Tibial nerve (tissue), 4 donors: ENCODE measurements at regions not wholly inside any gene's neighbourhood (a gene's known extent, or its start where the extent isn't known, plus 50 kb on each side); places are given as distances from the start of the nearest gene placed in this dataset.

ENCODE experiments used
- DNase-seq, 2 donors: peaks; one replicate each; pipeline ENCODE4 v3.0.0-alpha.2; 2019; ENCODE audit warnings: low spot score in 2 of 2
- H3K27ac ChIP-seq, 4 donors: fragments of 200-600 bp; sonication (generic) in 3 of 4; one replicate each; pipeline ENCODE4 v1.5.1; 2017 to 2019; ENCODE audit warnings: mild to moderate bottlenecking in 1 of 4
- H3K27me3 ChIP-seq, 2 donors: fragments of 200-600 bp; sonication (generic) in 1 of 2; one replicate each; pipeline versions ENCODE4 v1.5.1 to v1.6.0; 2017 to 2019
- H3K36me3 ChIP-seq, 3 donors: fragments of 200-600 bp; sonication (generic); one replicate each; pipeline ENCODE4 v1.5.1; 2018 to 2019
- H3K4me1 ChIP-seq, 4 donors: fragments of 200-600 bp; sonication (generic) in 3 of 4; one replicate each; pipeline ENCODE4 v1.5.1; 2017 to 2019
- H3K4me3 ChIP-seq, 4 donors: fragments of 200-600 bp; sonication (generic) in 3 of 4; one replicate each; pipeline ENCODE4 v1.5.1; 2017 to 2019; ENCODE audit warnings: mild to moderate bottlenecking in 1 of 4, moderate library complexity in 1 of 4
- H3K9me3 ChIP-seq, 4 donors: fragments of 200-600 bp; sonication (generic) in 3 of 4; one replicate each; pipeline ENCODE4 v1.5.1; 2017 to 2019
- EP300 ChIP-seq, 2 donors: sonication (generic); formaldehyde crosslinking; IDR thresholded peaks; one replicate each; pipeline ENCODE4 v1.6.1; 2017; ENCODE audit warnings: antibody characterized with exemption in 2 of 2, mild to moderate bottlenecking in 1 of 2
- POLR2A ChIP-seq, 2 donors: fragments of 450-650 bp; IDR thresholded peaks; one replicate each; pipeline ENCODE4 v1.6.1; 2017; ENCODE audit warnings: antibody characterized with exemption in 2 of 2, mild to moderate bottlenecking in 2 of 2, moderate library complexity in 2 of 2
- WGBS, 2 donors: methylation state at CpG; one replicate each; pipeline ENCODE4 v1.1.5; 2018; 5-methylcytosine and 5-hydroxymethylcytosine counted together
- TF ChIP-seq, protein P1 (sequence below), 5 experiments: fragments of 200-600 bp in 3 of 5; fragments of 450-650 bp in 2 of 5; sonication (generic) in 3 of 5; IDR thresholded peaks; one replicate each; pipeline ENCODE4 v1.5.1; 2016 to 2019; ENCODE audit warnings: antibody characterized with exemption in 5 of 5, mild to moderate bottlenecking in 3 of 5, moderate library complexity in 2 of 5

DNA sequence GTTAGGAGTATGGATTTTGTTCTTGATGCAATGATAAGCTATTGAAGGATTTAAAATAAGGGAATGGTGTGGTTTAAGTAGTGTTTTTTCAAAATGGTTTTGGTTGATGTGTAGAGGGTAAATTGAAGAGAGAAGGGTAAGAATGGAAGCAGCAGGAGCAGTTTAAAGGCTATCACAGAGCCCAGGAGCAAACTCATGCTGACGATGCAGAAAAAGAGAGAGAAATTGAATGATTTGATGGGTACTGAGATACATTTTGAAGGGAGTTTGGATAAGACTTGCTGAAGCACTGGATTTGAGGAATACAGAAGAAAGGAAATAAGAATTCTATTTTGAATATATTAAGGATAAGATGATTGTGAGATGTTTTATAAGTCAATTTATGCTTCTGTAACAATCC, 300.8 kb upstream of the LYPLAL1 start:
- TF ChIP-seq POLR2A (IDR thresholded peaks at IDR 0.05), result no peak
- TF ChIP-seq, protein P1, sequence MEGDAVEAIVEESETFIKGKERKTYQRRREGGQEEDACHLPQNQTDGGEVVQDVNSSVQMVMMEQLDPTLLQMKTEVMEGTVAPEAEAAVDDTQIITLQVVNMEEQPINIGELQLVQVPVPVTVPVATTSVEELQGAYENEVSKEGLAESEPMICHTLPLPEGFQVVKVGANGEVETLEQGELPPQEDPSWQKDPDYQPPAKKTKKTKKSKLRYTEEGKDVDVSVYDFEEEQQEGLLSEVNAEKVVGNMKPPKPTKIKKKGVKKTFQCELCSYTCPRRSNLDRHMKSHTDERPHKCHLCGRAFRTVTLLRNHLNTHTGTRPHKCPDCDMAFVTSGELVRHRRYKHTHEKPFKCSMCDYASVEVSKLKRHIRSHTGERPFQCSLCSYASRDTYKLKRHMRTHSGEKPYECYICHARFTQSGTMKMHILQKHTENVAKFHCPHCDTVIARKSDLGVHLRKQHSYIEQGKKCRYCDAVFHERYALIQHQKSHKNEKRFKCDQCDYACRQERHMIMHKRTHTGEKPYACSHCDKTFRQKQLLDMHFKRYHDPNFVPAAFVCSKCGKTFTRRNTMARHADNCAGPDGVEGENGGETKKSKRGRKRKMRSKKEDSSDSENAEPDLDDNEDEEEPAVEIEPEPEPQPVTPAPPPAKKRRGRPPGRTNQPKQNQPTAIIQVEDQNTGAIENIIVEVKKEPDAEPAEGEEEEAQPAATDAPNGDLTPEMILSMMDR (IDR thresholded peaks at IDR 0.05), result no peak
- TF ChIP-seq EP300 (IDR thresholded peaks at IDR 0.05), result no peak
- Histone ChIP-seq H3K4me3 (no peak overlapping the region), H3K27ac (no peak overlapping the region), H3K4me1 (peaks cover 0 to 3% (median 0%) of the 10 kb centered on the region in 4 donors), H3K9me3 (no peaks in the 10 kb centered on the region), H3K36me3 (no peaks in the 10 kb centered on the region), H3K27me3 (no peaks in the 10 kb centered on the region)
- no peak for DNase-seq
- WGBS, 2 donors, result 91 to 98% methylated on average over 1 of the region's 1 CpG

DNA sequence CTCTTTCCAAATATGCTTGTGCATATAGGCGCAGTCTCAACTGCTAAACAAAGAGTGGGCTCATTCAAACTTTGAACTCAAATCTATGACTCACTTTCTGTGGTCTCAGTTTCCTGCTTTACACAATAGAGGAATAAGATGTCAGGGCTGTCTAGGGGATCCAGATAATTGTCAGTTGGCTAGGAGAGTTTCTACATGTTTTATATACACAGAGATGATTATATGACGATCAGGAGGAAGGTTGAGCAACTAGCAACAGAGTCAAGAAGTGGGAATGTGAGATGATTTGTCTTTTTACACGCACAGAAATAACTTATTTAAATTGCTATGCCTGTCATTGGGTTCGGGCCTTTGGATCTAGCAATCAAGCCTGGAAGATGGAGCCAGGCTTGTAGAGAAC, 299.4 kb upstream of the LYPLAL1 start:
- H3K27me3 ChIP-seq, result no peaks in the 10 kb centered on the region
- no peaks in the 10 kb centered on the region for H3K4me1 ChIP-seq
- DNase-seq, result no peak
- H3K36me3 ChIP-seq, result no peaks in the 10 kb centered on the region
- H3K4me3 ChIP-seq, result no peak overlapping the region
- no peaks in the 10 kb centered on the region for H3K9me3 ChIP-seq
- no peak for TF ChIP-seq POLR2A (IDR thresholded peaks at IDR 0.05)
- TF ChIP-seq, protein P1 (IDR thresholded peaks at IDR 0.05), result no peak
- TF ChIP-seq EP300 (IDR thresholded peaks at IDR 0.05), result no peak
- 53 to 66% methylated on average over 4 of the region's 4 CpGs for WGBS, 2 donors
- H3K27ac ChIP-seq, result no peak overlapping the region

DNA sequence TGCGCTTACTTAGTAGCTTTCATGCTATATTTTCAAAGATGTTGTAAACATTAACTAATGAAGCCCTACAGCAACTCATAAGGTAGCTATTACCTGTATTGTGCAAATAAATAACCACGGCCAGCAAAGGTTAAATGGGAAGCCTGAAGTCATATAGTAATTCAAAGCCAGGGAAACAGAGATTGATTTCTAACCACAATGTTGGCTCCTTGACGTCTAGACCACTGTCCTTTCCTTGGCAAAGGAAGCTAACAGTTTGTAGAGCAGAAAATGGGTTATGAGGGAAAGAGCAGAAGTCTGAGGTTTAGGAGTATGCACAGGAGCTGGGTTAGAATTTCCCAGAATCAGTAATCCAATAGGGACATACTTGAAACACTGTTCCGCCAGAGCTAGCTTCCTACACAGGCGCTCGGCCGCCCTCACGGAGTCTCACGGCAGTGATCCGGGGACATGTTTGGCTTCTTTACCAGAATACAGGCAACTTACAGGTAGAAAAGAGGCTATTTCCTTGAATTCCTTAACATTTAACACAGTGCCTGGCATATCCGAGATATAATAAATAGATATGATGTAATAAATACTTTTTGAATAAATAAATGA, 298.8 kb upstream of the LYPLAL1 start:
- Histone ChIP-seq H3K4me1 (no peaks in the 10 kb centered on the region), H3K36me3 (no peaks in the 10 kb centered on the region), H3K9me3 (no peaks in the 10 kb centered on the region), H3K27ac (no peak overlapping the region), H3K27me3 (no peaks in the 10 kb centered on the region), H3K4me3 (no peak overlapping the region)
- 95% methylated on average over 11 of the region's 11 CpGs for WGBS, 2 donors
- DNase-seq, result no peak
- TF ChIP-seq, protein P1 (IDR thresholded peaks at IDR 0.05), result no peak
- TF ChIP-seq EP300 (IDR thresholded peaks at IDR 0.05) (no peak), POLR2A (IDR thresholded peaks at IDR 0.05) (no peak)

DNA sequence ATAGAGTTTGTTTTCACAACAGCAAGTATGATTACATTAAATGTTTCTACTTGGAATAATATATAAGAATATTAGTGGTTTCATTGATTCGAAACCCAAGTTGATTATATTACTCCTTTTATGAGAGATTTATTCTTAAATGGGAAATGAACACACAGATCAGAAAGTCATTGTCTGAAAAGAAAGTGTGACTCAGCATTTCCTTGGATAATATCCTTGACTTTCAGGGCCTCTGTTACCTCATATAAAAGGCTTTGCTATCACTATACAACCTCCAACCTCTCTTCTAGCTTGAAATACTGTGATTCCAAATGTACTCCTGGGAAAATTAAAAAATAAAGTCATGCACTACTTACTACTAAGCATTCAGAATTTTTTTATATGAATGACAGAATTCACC, 295.3 kb upstream of the LYPLAL1 start:
- Histone ChIP-seq H3K27me3 (no peaks in the 10 kb centered on the region), H3K9me3 (no peaks in the 10 kb centered on the region), H3K4me1 (no peaks in the 10 kb centered on the region), H3K27ac (no peak overlapping the region), H3K4me3 (no peak overlapping the region), H3K36me3 (no peaks in the 10 kb centered on the region)
- no peak for TF ChIP-seq EP300 (IDR thresholded peaks at IDR 0.05)
- no peak for TF ChIP-seq POLR2A (IDR thresholded peaks at IDR 0.05)
- TF ChIP-seq, protein P1 (IDR thresholded peaks at IDR 0.05), result no peak
- no peak for DNase-seq
- WGBS, 2 donors, result 80 to 82% methylated on average over 1 of the region's 1 CpG

DNA sequence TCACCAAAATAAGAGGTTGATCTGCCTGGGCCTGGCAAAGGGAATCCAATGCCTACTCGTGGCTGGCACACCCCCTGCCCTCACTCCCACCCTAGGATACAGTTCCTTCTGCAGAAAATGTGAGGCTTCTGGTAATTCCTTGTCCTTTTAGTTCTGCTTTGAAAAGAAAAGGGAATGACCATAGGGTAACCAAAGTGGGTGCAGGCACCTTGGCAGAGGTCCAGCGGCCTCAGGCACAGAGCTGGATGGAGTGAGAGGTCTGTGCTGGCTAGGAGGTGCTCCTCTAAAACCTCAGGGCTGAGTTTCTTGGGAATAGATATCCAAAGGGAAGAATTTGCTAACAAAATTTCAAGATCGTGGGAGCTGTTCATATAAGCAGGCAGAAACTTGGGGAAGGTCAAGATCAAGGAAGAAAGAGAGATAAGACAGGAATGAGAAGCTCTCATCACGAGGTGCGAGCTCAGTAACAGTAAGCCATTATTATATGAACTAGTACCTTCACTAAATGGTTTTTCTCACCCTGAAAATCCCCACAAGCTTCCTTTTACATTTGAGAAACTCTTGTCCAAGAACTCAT, 293.1 kb upstream of the LYPLAL1 start:
- no peaks in the 10 kb centered on the region for H3K4me1 ChIP-seq
- no peak overlapping the region for H3K4me3 ChIP-seq
- no peaks in the 10 kb centered on the region for H3K27me3 ChIP-seq
- DNase-seq, result no peak
- H3K27ac ChIP-seq, result no peak overlapping the region
- TF ChIP-seq POLR2A (IDR thresholded peaks at IDR 0.05), result no peak
- no peak for TF ChIP-seq EP300 (IDR thresholded peaks at IDR 0.05)
- TF ChIP-seq, protein P1 (IDR thresholded peaks at IDR 0.05), result no peak
- WGBS, 2 donors, result 73 to 78% methylated on average over 5 of the region's 5 CpGs
- no peaks in the 10 kb centered on the region for H3K9me3 ChIP-seq
- H3K36me3 ChIP-seq, result no peaks in the 10 kb centered on the region
